ENCODE measurements at regions not wholly inside any gene's neighbourhood (a gene's known extent, or its start where the extent isn't known, plus 50 kb on each side); places are given as distances from the start of the nearest gene placed in this dataset.
A peak's percentile ranks its signal among the peaks of the same experiment; 100 is the strongest.
"Not testable (repeated sequence)": the region's sequence is repeated elsewhere in the genome, so short reads cannot be mapped to it uniquely, and the experiment has no call there.

GRCh38 chr1:238738892-238739291 is 647.5 kb upstream of the CHRM3 start:
- no peak overlapping the region for H3K4me3 ChIP-seq
- H3K9me3 ChIP-seq = no peaks in the 10 kb centered on the region
- intact Hi-C loops (cut with DNase I) = no loop called here
- peak overlapping the region in 1 of 4 donors; percentile 18 for H3K27ac ChIP-seq
- H3K27me3 ChIP-seq = no peaks in the 10 kb centered on the region
- no peak for TF ChIP-seq CTCF (IDR thresholded peaks at IDR 0.05)
- peak in 1 of 4 donors; percentile 24 for TF ChIP-seq POLR2AphosphoS5 (IDR thresholded peaks at IDR 0.05)
- 56 to 58% methylated on average over 2 of the region's 2 CpGs for WGBS, 2 donors
- no peak for DNase-seq
- H3K4me1 ChIP-seq = peaks cover 0 to 7% (median 3%) of the 10 kb centered on the region in 4 donors
- no peaks in the 10 kb centered on the region for H3K36me3 ChIP-seq

GRCh38 chr1:238727670-238728069 is 658.7 kb upstream of the CHRM3 start:
- Histone ChIP-seq H3K4me1 (no peaks in the 10 kb centered on the region), H3K9me3 (no peaks in the 10 kb centered on the region), H3K27ac (no peak overlapping the region), H3K4me3 (no peak overlapping the region), H3K36me3 (no peaks in the 10 kb centered on the region), H3K27me3 (no peaks in the 10 kb centered on the region)
- DNase-seq = no peak
- intact Hi-C loops (cut with DNase I) = no loop called here
- TF ChIP-seq CTCF (IDR thresholded peaks at IDR 0.05) (no peak), POLR2A (IDR thresholded peaks at IDR 0.05) (no peak), EP300 (IDR thresholded peaks at IDR 0.05) (no peak)

GRCh38 chr1:238722812-238723211 is 663.6 kb upstream of the CHRM3 start:
- no peaks in the 10 kb centered on the region for H3K4me1 ChIP-seq
- H3K4me3 ChIP-seq = no peak overlapping the region
- no peak for DNase-seq
- 78% methylated on average over 4 of the region's 4 CpGs for WGBS, 2 donors
- H3K27ac ChIP-seq = no peak overlapping the region
- no peaks in the 10 kb centered on the region for H3K27me3 ChIP-seq
- intact Hi-C loops (cut with DNase I) = no loop called here
- no peaks in the 10 kb centered on the region for H3K36me3 ChIP-seq
- TF ChIP-seq CTCF (IDR thresholded peaks at IDR 0.05) (no peak), POLR2A (IDR thresholded peaks at IDR 0.05) (no peak), POLR2AphosphoS5 (IDR thresholded peaks at IDR 0.05) (no peak), EP300 (IDR thresholded peaks at IDR 0.05) (no peak)
- no peaks in the 10 kb centered on the region for H3K9me3 ChIP-seq

GRCh38 chr1:238710697-238711096 is 675.7 kb upstream of the CHRM3 start:
- H3K27ac ChIP-seq = no peak overlapping the region
- H3K4me1 ChIP-seq = no peaks in the 10 kb centered on the region
- no peak overlapping the region for H3K4me3 ChIP-seq
- H3K36me3 ChIP-seq = no peaks in the 10 kb centered on the region
- 73 to 80% methylated on average over 2 of the region's 2 CpGs for WGBS, 2 donors
- no peaks in the 10 kb centered on the region for H3K27me3 ChIP-seq
- intact Hi-C loops (cut with DNase I) = no loop called here
- DNase-seq = no peak
- TF ChIP-seq POLR2A (IDR thresholded peaks at IDR 0.05) = no peak
- no peaks in the 10 kb centered on the region for H3K9me3 ChIP-seq

GRCh38 chr1:238701024-238701423 is 685.3 kb upstream of the CHRM3 start:
- no peaks in the 10 kb centered on the region for H3K4me1 ChIP-seq
- no peak for DNase-seq
- H3K36me3 ChIP-seq = no peaks in the 10 kb centered on the region
- WGBS, 2 donors = 92 to 95% methylated on average over 5 of the region's 5 CpGs
- H3K4me3 ChIP-seq = no peak overlapping the region
- TF ChIP-seq POLR2AphosphoS5 (IDR thresholded peaks at IDR 0.05) = no peak
- H3K27ac ChIP-seq = no peak overlapping the region
- H3K27me3 ChIP-seq = no peaks in the 10 kb centered on the region
- H3K9me3 ChIP-seq = no peaks in the 10 kb centered on the region
- intact Hi-C loops (cut with DNase I) = no loop called here

- no peak for TF ChIP-seq POLR2A (IDR thresholded peaks at IDR 0.05)
- TF ChIP-seq POLR2AphosphoS5 (IDR thresholded peaks at IDR 0.05) = no peak
- TF ChIP-seq CTCF (IDR thresholded peaks at IDR 0.05) = no peak
- TF ChIP-seq EP300 (IDR thresholded peaks at IDR 0.05) = no peak
- H3K27ac ChIP-seq = no peak overlapping the region
- intact Hi-C loops (cut with DNase I) = no loop called here
- no peak for DNase-seq
- H3K4me1 ChIP-seq = no peaks in the 10 kb centered on the region
- H3K36me3 ChIP-seq = no peaks in the 10 kb centered on the region
- H3K9me3 ChIP-seq = no peaks in the 10 kb centered on the region
- H3K27me3 ChIP-seq = no peaks in the 10 kb centered on the region
- no peak overlapping the region for H3K4me3 ChIP-seq
These were observed 696.0 kb upstream of the CHRM3 start for GRCh38 chr1:238690415-238690814.

- H3K27me3 ChIP-seq; H3K27ac ChIP-seq; DNase-seq; H3K9me3 ChIP-seq; H3K36me3 ChIP-seq; intact Hi-C loops (cut with DNase I); H3K4me1 ChIP-seq; H3K4me3 ChIP-seq: not testable (repeated sequence)
- 93 to 97% methylated on average over 27 of the region's 27 CpGs for WGBS, 2 donors
These were observed 701.8 kb upstream of the CHRM3 start for GRCh38 chr1:238684576-238684975.

Measured in sigmoid colon (tissue), 6 donors.